ENCODE measurements at regions not wholly inside any gene's neighbourhood (a gene's known extent, or its start where the extent isn't known, plus 50 kb on each side); places are given as distances from the start of the nearest gene placed in this dataset.
A peak's percentile ranks its signal among the peaks of the same experiment; 100 is the strongest.

DNA sequence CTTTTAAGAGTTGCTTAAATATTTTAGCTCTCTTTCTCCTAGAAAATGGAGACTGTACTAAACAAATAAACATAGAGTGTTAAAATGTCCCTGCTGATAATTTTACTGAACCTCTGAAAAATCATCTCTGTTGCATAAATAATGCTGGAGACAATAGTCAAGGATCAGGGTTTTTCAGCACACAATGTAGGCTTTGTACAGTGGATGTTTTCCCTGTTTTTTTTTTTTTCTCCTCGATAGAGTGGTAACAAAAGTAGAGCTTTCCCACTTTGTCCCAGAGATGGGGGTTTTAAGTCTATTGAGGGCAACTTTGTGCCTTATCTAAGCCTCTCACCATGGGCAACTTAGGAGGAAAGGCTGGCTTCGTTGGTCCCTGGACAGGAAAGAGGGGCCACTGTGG, 222.6 kb upstream of the HDDC2 start:
- Histone ChIP-seq H3K27me3 (ENCODE audit: insufficient read depth, low read length) (no peaks in the 10 kb centered on the region), H3K4me1 (ENCODE audit: insufficient read depth, low read length) (peaks cover 14% of the 10 kb centered on the region; the same call in 1 of the 2 replicates), H3K27ac (ENCODE audit: low read length) (no peak overlapping the region), H3K9me3 (ENCODE audit: insufficient read depth, low read depth, low read length) (no peaks in the 10 kb centered on the region), H3K4me3 (ENCODE audit: low read length) (no peak overlapping the region), H3K9ac (ENCODE audit: low read depth, low read length) (no peak overlapping the region), H3K36me3 (ENCODE audit: insufficient read depth, low read depth, low read length) (no peaks in the 10 kb centered on the region)

DNA sequence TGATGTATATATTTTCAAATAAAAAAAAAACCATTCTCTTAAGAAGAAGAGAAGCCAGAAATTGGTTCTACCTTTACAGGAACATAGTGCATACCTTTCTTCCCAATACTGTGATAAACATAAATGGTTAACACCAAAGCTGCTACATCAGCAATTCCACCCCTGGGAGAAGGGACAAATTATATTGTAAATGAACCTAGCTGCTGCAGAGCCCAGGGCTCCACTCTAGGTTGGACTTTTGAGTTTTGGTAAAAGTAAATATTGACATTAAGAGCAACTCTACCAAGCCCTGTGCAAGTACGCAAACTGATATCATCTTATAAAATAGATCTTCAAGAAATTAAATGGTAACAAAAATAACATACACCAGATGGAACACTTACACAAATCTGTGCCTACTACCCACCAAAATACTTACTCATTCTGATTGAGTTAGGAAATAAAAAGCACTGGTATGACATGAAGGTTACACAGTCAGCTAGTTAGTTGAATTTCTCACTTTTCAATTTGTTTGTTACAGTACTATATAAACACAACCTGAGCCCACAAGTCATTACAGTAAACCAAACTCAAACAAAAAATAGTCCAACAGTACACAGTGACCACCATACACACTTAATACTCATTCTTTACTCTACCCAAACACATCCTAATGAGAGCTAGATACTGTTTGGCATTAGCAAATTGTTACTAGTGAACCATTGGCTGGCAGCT, 223.3 kb upstream of the HEY2 start:
- H3K27ac ChIP-seq (ENCODE audit: low read length), result no peak overlapping the region
- H3K9me3 ChIP-seq (ENCODE audit: insufficient read depth, low read depth, low read length), result no peaks in the 10 kb centered on the region
- peaks cover 20% of the 10 kb centered on the region; the same call in 1 of the 2 replicates for H3K4me1 ChIP-seq (ENCODE audit: insufficient read depth, low read length)
- no peaks in the 10 kb centered on the region for H3K27me3 ChIP-seq (ENCODE audit: insufficient read depth, low read length)
- H3K36me3 ChIP-seq (ENCODE audit: insufficient read depth, low read depth, low read length), result no peaks in the 10 kb centered on the region
- no peak overlapping the region for H3K9ac ChIP-seq (ENCODE audit: low read depth, low read length)
- H3K4me3 ChIP-seq (ENCODE audit: low read length), result no peak overlapping the region

DNA sequence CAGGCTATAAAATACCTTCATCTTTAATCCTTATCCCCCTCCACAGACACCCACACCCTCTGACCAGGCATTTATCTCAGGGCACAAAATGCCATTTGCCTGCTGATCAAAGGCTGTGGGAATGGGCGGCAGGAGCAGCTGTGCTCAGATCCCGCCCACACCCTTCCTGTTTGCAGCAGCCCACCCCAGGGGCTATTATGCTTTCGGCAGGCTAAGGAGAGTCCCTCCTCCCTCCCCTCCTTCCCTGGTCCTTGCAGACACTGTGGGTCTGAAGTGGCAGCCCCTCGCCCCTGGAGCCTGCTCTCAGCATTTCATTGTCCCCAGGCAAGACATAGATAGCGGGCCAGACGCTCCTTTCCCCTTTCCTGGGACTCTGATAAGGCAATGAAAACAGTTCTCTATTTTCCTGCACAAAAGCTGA, 220.8 kb upstream of the HEY2 start:
- H3K9ac ChIP-seq (ENCODE audit: low read depth, low read length), result peak overlapping the region; percentile 31; the same call in 1 of the 2 replicates
- no peaks in the 10 kb centered on the region for H3K36me3 ChIP-seq (ENCODE audit: insufficient read depth, low read depth, low read length)
- H3K4me1 ChIP-seq (ENCODE audit: insufficient read depth, low read length), result peaks cover 20% of the 10 kb centered on the region; the same call in 1 of the 2 replicates
- H3K4me3 ChIP-seq (ENCODE audit: low read length), result peak overlapping the region; percentile 22; the same call in 1 of the 2 replicates
- no peaks in the 10 kb centered on the region; the same call in 1 of the 2 replicates for H3K27me3 ChIP-seq (ENCODE audit: insufficient read depth, low read length)
- peak overlapping the region; percentile 2 for H3K27ac ChIP-seq (ENCODE audit: low read length)
- no peaks in the 10 kb centered on the region for H3K9me3 ChIP-seq (ENCODE audit: insufficient read depth, low read depth, low read length)

DNA sequence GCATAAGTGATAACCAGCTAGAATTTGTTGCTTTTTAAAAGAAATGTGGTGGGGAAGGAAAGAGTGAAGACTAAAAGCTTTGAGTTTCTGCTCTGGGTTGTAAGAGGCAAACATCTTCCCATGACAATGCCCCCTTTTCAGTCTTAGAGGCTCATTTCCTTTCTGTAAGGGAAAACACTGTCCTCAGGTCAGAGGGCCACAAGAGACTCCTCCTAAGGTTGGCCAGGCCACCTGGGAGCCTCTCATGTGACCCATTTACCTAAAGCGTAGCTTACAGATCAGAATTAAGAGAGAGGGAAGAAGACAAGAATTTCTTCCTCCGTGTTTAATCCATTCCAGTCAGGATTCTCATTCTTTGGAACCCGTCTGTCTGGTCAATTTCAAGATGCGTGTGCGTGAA, 220.4 kb upstream of the HEY2 start:
- Histone ChIP-seq H3K9ac (ENCODE audit: low read depth, low read length) (peak overlapping the region; percentile 31; the same call in 1 of the 2 replicates), H3K27me3 (ENCODE audit: insufficient read depth, low read length) (no peaks in the 10 kb centered on the region; the same call in 1 of the 2 replicates), H3K9me3 (ENCODE audit: insufficient read depth, low read depth, low read length) (no peaks in the 10 kb centered on the region), H3K4me1 (ENCODE audit: insufficient read depth, low read length) (peaks cover 20% of the 10 kb centered on the region; the same call in 1 of the 2 replicates), H3K36me3 (ENCODE audit: insufficient read depth, low read depth, low read length) (no peaks in the 10 kb centered on the region), H3K27ac (ENCODE audit: low read length) (peak overlapping the region; percentile 2), H3K4me3 (ENCODE audit: low read length) (peak overlapping the region; percentile 9; the same call in 1 of the 2 replicates)

GRCh38 chr6:125533710-125534397, 215.6 kb upstream of the HEY2 start:
- peak overlapping the region; percentile 33; the same call in 1 of the 2 replicates for H3K4me3 ChIP-seq (ENCODE audit: low read length)
- H3K9ac ChIP-seq (ENCODE audit: low read depth, low read length), result peak overlapping the region; percentile 13; the same call in 1 of the 2 replicates
- no peak overlapping the region for H3K27ac ChIP-seq (ENCODE audit: low read length)
- no peaks in the 10 kb centered on the region for H3K9me3 ChIP-seq (ENCODE audit: insufficient read depth, low read depth, low read length)
- H3K4me1 ChIP-seq (ENCODE audit: insufficient read depth, low read length), result peaks cover 24% of the 10 kb centered on the region; the same call in 1 of the 2 replicates
- no peaks in the 10 kb centered on the region for H3K36me3 ChIP-seq (ENCODE audit: insufficient read depth, low read depth, low read length)
- H3K27me3 ChIP-seq (ENCODE audit: insufficient read depth, low read length), result peaks cover 9% of the 10 kb centered on the region; the same call in 1 of the 2 replicates

DNA sequence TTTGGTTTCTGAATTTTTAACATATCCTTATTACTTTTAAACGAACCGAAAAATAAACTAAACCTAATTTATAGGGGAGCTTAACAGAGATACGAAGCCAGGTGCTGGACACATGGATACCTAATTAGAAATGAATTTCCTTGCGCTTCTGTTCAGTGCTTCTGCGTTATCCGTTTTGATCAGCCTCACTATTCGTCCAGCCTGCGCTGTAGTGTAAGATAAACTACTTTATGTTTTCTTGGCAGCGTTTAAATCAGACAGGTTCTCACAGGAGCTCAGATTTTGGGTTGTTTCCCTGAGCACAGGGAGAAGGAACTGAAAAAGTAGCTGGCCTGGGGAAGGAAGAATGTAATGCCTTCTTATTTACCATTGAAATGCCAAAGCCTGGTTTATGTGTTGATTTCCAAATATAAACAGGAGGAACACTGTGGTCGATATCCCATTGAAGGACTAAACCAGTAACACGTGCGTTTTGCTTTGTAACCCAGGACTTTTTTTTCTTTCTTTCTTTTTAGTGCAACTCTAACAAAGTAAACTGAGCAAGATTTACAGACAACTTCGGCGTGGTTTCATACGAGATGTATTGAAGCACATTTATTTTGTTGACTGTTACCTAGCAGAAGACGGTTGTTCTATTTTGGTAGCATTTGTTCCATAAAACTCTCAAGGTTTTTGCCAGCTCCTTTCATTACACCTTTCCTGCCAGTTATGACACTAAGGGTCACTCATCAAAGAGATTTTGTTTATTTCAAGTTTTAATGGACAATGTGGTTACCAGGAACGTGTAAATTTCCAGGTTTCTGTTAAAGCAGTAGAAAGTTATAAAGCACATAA, 214.8 kb upstream of the HEY2 start:
- H3K9me3 ChIP-seq (ENCODE audit: insufficient read depth, low read depth, low read length), result no peaks in the 10 kb centered on the region
- peaks cover 9% of the 10 kb centered on the region; the same call in 1 of the 2 replicates for H3K27me3 ChIP-seq (ENCODE audit: insufficient read depth, low read length)
- no peak overlapping the region for H3K27ac ChIP-seq (ENCODE audit: low read length)
- no peak overlapping the region for H3K9ac ChIP-seq (ENCODE audit: low read depth, low read length)
- H3K4me1 ChIP-seq (ENCODE audit: insufficient read depth, low read length), result peaks cover 16% of the 10 kb centered on the region; the same call in 1 of the 2 replicates
- no peak overlapping the region for H3K4me3 ChIP-seq (ENCODE audit: low read length)
- H3K36me3 ChIP-seq (ENCODE audit: insufficient read depth, low read depth, low read length), result no peaks in the 10 kb centered on the region

DNA sequence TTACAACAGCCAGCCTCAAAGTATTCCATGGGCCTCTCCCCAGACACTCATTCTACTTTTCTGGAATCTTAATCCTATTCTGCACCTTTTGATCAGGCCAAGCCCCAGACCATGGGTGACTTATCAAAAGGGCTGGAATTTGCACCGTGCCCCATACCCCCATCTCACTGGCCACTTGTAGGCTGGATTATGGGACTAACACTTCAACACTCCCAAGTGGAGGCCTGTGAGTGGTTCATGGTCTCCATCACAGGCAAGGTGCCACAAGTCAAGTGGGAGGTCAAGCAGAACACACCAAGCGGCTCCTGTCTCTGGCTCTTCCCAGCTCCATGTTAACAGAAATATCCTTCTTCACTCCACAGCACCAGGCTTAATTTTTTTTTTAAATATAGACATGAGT, 212.3 kb upstream of the HEY2 start:
- H3K4me1 ChIP-seq (ENCODE audit: insufficient read depth, low read length), result peaks cover 13% of the 10 kb centered on the region; the same call in 1 of the 2 replicates
- no peaks in the 10 kb centered on the region for H3K9me3 ChIP-seq (ENCODE audit: insufficient read depth, low read depth, low read length)
- no peak overlapping the region for H3K4me3 ChIP-seq (ENCODE audit: low read length)
- no peak overlapping the region for H3K27ac ChIP-seq (ENCODE audit: low read length)
- no peak overlapping the region for H3K9ac ChIP-seq (ENCODE audit: low read depth, low read length)
- peaks cover 9% of the 10 kb centered on the region; the same call in 1 of the 2 replicates for H3K27me3 ChIP-seq (ENCODE audit: insufficient read depth, low read length)
- H3K36me3 ChIP-seq (ENCODE audit: insufficient read depth, low read depth, low read length), result no peaks in the 10 kb centered on the region

- H3K27me3 ChIP-seq (ENCODE audit: insufficient read depth, low read length), result peaks cover 3% of the 10 kb centered on the region; the same call in 1 of the 2 replicates
- no peak overlapping the region for H3K4me3 ChIP-seq (ENCODE audit: low read length)
- no peaks in the 10 kb centered on the region for H3K36me3 ChIP-seq (ENCODE audit: insufficient read depth, low read depth, low read length)
- H3K9me3 ChIP-seq (ENCODE audit: insufficient read depth, low read depth, low read length), result no peaks in the 10 kb centered on the region
- no peak overlapping the region for H3K27ac ChIP-seq (ENCODE audit: low read length)
- H3K4me1 ChIP-seq (ENCODE audit: insufficient read depth, low read length), result peaks cover 8% of the 10 kb centered on the region; the same call in 1 of the 2 replicates
- no peak overlapping the region for H3K9ac ChIP-seq (ENCODE audit: low read depth, low read length)
These were observed 209.5 kb upstream of the HEY2 start for GRCh38 chr6:125539892-125540291.

- Histone ChIP-seq H3K4me1 (ENCODE audit: insufficient read depth, low read length) (peaks cover 8% of the 10 kb centered on the region; the same call in 1 of the 2 replicates), H3K9ac (ENCODE audit: low read depth, low read length) (no peak overlapping the region), H3K27ac (ENCODE audit: low read length) (no peak overlapping the region), H3K36me3 (ENCODE audit: insufficient read depth, low read depth, low read length) (no peaks in the 10 kb centered on the region), H3K9me3 (ENCODE audit: insufficient read depth, low read depth, low read length) (no peaks in the 10 kb centered on the region), H3K27me3 (ENCODE audit: insufficient read depth, low read length) (no peaks in the 10 kb centered on the region), H3K4me3 (ENCODE audit: low read length) (no peak overlapping the region)
These were observed 204.6 kb upstream of the HEY2 start for GRCh38 chr6:125544819-125545218.

- Histone ChIP-seq H3K27ac (ENCODE audit: low read length) (no peak overlapping the region), H3K9ac (ENCODE audit: low read depth, low read length) (no peak overlapping the region), H3K4me1 (ENCODE audit: insufficient read depth, low read length) (peaks cover 8% of the 10 kb centered on the region; the same call in 1 of the 2 replicates), H3K4me3 (ENCODE audit: low read length) (no peak overlapping the region), H3K27me3 (ENCODE audit: insufficient read depth, low read length) (no peaks in the 10 kb centered on the region), H3K36me3 (ENCODE audit: insufficient read depth, low read depth, low read length) (no peaks in the 10 kb centered on the region), H3K9me3 (ENCODE audit: insufficient read depth, low read depth, low read length) (no peaks in the 10 kb centered on the region)
These were observed 202.6 kb upstream of the HEY2 start for GRCh38 chr6:125546841-125547251.

DNA sequence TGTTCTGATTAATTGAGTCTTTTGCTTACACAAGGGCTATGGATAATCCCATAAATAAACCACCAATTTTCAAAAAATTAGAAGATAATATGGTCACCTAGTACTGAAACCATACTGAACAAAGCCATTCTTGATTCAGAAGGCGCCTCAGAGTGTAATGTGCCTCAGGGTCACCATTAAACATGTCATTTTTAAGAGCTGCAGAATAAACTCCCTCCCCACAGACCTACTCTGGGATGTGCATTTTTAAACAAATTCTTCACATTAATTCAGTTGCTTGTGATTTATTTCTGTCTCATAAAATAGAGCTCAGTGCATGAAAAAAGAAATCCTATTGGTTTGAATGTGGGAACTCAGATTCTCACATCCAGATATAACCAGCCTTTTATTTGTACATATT, 202.1 kb upstream of the HEY2 start:
- Histone ChIP-seq H3K36me3 (ENCODE audit: insufficient read depth, low read depth, low read length) (no peaks in the 10 kb centered on the region), H3K9ac (ENCODE audit: low read depth, low read length) (no peak overlapping the region), H3K4me1 (ENCODE audit: insufficient read depth, low read length) (peaks cover 8% of the 10 kb centered on the region; the same call in 1 of the 2 replicates), H3K9me3 (ENCODE audit: insufficient read depth, low read depth, low read length) (no peaks in the 10 kb centered on the region), H3K4me3 (ENCODE audit: low read length) (no peak overlapping the region), H3K27me3 (ENCODE audit: insufficient read depth, low read length) (no peaks in the 10 kb centered on the region), H3K27ac (ENCODE audit: low read length) (no peak overlapping the region)
